Thyroid gland (tissue), 4 donors: ENCODE measurements at regions not wholly inside any gene's neighbourhood (a gene's known extent, or its start where the extent isn't known, plus 50 kb on each side); places are given as distances from the start of the nearest gene placed in this dataset.
A peak's percentile ranks its signal among the peaks of the same experiment; 100 is the strongest.

Source experiments
- DNase-seq, 2 donors: peaks; one replicate each; pipeline ENCODE4 v3.0.0-alpha.2; 2019
- H3K27ac ChIP-seq, 3 donors: fragments of 200-600 bp; sonication (generic); 1 replicate in 2 of 3; 2 replicates in 1 of 3; pipeline ENCODE4 v1.5.1; 2016 to 2019; ENCODE audit warnings: mild to moderate bottlenecking in 1 of 3, moderate library complexity in 1 of 3
- H3K27me3 ChIP-seq: fragments of 200-600 bp; sonication (generic); one replicate; pipeline ENCODE4 v1.5.1; 2019
- H3K36me3 ChIP-seq, 2 donors: fragments of 200-600 bp; sonication (generic); one replicate each; pipeline ENCODE4 v1.5.1; 2016 to 2019
- H3K4me1 ChIP-seq, 2 donors: fragments of 200-600 bp; sonication (generic); one replicate each; pipeline ENCODE4 v1.5.1; 2017 to 2019
- H3K4me3 ChIP-seq, 3 donors: fragments of 200-600 bp; sonication (generic); replicated peaks in 1 of 3; 1 replicate in 2 of 3; 2 replicates in 1 of 3; pipeline ENCODE4 v1.5.1; 2016; ENCODE audit warnings: mild to moderate bottlenecking in 1 of 3
- H3K9me3 ChIP-seq: fragments of 200-600 bp; sonication (generic); one replicate; pipeline ENCODE4 v1.5.1; 2017
- POLR2A ChIP-seq, 2 donors: fragments of 450-650 bp; IDR thresholded peaks; one replicate each; pipeline ENCODE4 v1.6.1; 2017; ENCODE audit warnings: antibody characterized with exemption in 2 of 2, mild to moderate bottlenecking in 2 of 2, moderate library complexity in 1 of 2
- WGBS, 2 donors: methylation state at CpG; one replicate each; pipeline ENCODE4 v1.1.5; 2017; 5-methylcytosine and 5-hydroxymethylcytosine counted together
- intact Hi-C: fragments of 100-400 bp; cut with DNase I; formaldehyde crosslinking; loops from one replicate; pipeline ENCODE4 v1.15.1; 2023
- TF ChIP-seq, protein P1 (sequence below), 6 experiments: fragments of 200-600 bp in 3 of 6; fragments of 450-650 bp in 3 of 6; sonication (generic) in 3 of 6; IDR thresholded peaks; one replicate each; pipeline ENCODE4 v1.5.1; 2016 to 2019; ENCODE audit warnings: antibody characterized with exemption in 6 of 6, mild to moderate bottlenecking in 2 of 6, inconsistent platforms in 1 of 6, moderate library complexity in 1 of 6

DNA sequence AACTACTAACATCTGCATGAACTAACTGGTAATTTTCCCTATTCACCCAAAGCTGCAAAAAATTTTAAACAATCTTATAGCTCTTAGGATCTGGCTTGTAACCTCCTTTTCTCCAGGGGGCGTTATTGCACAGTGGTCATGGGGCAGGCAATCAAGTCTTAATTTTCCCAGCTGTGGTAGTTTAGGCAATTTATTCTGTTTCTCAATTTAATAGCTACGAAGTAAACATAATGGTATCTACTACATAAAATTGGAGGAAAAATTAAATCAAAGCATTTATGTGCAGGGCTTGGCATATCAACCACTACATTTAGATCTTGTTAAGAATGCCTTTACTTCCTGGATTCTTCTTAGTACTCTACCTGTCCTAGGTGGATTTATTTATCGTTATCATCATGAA lies 137.4 kb upstream of the GUCY1A1 start:
- H3K27me3 ChIP-seq = no peaks in the 10 kb centered on the region
- DNase-seq = no peak
- WGBS, 2 donors = 60 to 68% methylated on average over 3 of the region's 3 CpGs
- H3K36me3 ChIP-seq = no peaks in the 10 kb centered on the region
- TF ChIP-seq, protein P1, sequence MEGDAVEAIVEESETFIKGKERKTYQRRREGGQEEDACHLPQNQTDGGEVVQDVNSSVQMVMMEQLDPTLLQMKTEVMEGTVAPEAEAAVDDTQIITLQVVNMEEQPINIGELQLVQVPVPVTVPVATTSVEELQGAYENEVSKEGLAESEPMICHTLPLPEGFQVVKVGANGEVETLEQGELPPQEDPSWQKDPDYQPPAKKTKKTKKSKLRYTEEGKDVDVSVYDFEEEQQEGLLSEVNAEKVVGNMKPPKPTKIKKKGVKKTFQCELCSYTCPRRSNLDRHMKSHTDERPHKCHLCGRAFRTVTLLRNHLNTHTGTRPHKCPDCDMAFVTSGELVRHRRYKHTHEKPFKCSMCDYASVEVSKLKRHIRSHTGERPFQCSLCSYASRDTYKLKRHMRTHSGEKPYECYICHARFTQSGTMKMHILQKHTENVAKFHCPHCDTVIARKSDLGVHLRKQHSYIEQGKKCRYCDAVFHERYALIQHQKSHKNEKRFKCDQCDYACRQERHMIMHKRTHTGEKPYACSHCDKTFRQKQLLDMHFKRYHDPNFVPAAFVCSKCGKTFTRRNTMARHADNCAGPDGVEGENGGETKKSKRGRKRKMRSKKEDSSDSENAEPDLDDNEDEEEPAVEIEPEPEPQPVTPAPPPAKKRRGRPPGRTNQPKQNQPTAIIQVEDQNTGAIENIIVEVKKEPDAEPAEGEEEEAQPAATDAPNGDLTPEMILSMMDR (IDR thresholded peaks at IDR 0.05) = peak in 1 of 6 experiments; percentile 26
- TF ChIP-seq POLR2A (IDR thresholded peaks at IDR 0.05) = no peak
- no peak overlapping the region for H3K27ac ChIP-seq
- H3K9me3 ChIP-seq = no peaks in the 10 kb centered on the region
- H3K4me3 ChIP-seq = no peak overlapping the region
- intact Hi-C loops = loop anchor here (10.0 kb wide), 1 partner anchor 256 kb away; no protein-coding TSS in a partner anchor
- H3K4me1 ChIP-seq = no peaks in the 10 kb centered on the region

DNA sequence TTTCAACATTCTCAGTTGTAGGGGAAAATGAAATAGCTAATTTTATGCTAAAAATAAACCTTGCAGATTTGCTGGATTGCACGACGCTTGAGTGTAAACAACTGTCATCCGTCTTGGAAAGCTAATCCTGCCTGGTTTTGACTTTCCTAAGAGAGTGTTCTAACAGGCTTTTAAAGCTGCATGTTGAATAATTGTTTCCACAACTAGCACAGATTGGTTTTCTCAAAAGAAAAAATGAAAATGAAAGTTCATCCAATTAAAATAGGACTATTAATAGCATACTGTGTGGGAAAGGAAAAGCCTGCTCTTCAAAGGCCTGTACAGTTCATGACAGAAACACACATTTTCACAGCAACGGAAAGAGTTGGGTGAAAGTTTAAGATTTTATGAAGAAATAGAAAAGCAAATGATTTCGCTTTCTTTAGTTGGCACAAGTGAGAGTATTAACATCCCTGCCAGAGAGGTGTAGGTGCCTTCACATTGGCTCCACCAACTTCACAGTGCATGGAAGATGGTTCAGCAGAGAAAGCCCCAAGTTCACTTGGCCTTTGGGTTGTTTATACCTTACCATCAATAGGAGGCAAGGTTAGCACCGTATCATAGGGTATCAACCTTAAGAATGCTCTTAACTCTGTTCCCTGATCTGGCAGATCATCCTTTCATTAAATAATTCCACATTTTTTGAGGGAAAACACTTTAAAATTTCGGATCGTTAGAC lies 140.0 kb upstream of the GUCY1A1 start:
- Histone ChIP-seq H3K4me3 (no peak overlapping the region), H3K4me1 (no peaks in the 10 kb centered on the region), H3K9me3 (no peaks in the 10 kb centered on the region)

DNA sequence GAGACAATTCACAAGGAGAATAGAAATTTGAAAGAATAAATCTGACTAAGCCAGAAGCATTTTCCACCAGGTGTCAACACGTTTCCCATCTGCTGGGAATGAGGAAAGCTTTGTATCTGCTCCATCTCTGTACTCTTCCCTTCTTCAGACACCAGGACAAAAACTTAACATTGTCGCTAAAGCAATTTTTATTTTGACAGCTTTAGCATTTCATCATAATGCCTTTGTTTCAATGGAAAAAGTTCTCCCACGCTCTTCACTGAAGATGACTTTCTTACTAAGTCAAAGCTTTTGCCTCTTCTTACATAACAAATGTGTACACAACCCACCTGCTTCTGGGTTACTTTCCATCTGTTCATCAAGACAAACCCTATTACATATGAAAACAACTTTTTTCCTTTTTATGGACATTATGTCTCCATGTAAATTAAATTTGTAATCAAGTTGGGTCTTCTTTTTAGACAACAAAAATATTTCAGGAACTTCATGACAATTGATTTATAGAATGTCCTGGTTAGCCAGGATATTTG lies 141.7 kb upstream of the GUCY1A1 start:
- TF ChIP-seq, protein P1 (IDR thresholded peaks at IDR 0.05) = no peak
- TF ChIP-seq POLR2A (IDR thresholded peaks at IDR 0.05) = no peak
- Histone ChIP-seq H3K27me3 (no peaks in the 10 kb centered on the region), H3K36me3 (no peaks in the 10 kb centered on the region), H3K9me3 (no peaks in the 10 kb centered on the region), H3K27ac (no peak overlapping the region), H3K4me1 (no peaks in the 10 kb centered on the region), H3K4me3 (no peak overlapping the region)
- WGBS, 2 donors = 89 to 91% methylated on average over 3 of the region's 3 CpGs
- DNase-seq = no peak
- intact Hi-C loops = loop anchor here (10.0 kb wide), 1 partner anchor 260 kb away; no protein-coding TSS in a partner anchor

More for the DNA sequence above, 140.0 kb upstream of the GUCY1A1 start:
- DNase-seq = no peak
- Histone ChIP-seq H3K27me3 (no peaks in the 10 kb centered on the region), H3K36me3 (no peaks in the 10 kb centered on the region), H3K27ac (peak overlapping the region in 1 of 3 donors; percentile 52)
- TF ChIP-seq POLR2A (IDR thresholded peaks at IDR 0.05) = no peak
- TF ChIP-seq, protein P1 (IDR thresholded peaks at IDR 0.05) = no peak
- intact Hi-C loops = loop anchor here (10.0 kb wide), 1 partner anchor 258 kb away; no protein-coding TSS in a partner anchor
- WGBS, 2 donors = 58 to 68% methylated on average over 8 of the region's 8 CpGs

DNA sequence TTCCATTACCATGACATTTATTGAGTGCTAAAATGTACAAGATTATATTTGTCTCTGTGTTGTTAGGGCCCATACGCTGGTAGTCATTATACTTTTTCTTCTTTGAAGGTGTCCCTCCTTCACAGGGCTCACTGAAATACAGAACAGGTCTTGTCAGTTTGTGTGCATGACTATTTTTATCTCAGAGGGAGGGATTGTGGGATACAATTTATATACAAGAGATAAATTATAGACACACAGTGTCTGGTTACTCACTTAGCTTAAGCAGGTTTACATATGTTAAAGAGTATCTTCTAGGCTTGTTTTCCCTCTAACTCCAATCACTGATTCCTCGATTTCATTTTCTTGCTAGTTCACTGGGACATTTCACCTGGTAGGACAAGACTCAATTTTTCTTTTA lies 143.3 kb upstream of the GUCY1A1 start:
- no peaks in the 10 kb centered on the region for H3K36me3 ChIP-seq
- no peaks in the 10 kb centered on the region for H3K4me1 ChIP-seq
- no peak overlapping the region for H3K4me3 ChIP-seq
- H3K9me3 ChIP-seq = no peaks in the 10 kb centered on the region
- TF ChIP-seq POLR2A (IDR thresholded peaks at IDR 0.05) = no peak
- TF ChIP-seq, protein P1 (IDR thresholded peaks at IDR 0.05) = no peak
- H3K27ac ChIP-seq = no peak overlapping the region
- DNase-seq = no peak
- H3K27me3 ChIP-seq = no peaks in the 10 kb centered on the region
- 75 to 86% methylated on average over 2 of the region's 2 CpGs for WGBS, 2 donors
- intact Hi-C loops = loop anchor here (10.0 kb wide), 1 partner anchor 261 kb away; no protein-coding TSS in a partner anchor

DNA sequence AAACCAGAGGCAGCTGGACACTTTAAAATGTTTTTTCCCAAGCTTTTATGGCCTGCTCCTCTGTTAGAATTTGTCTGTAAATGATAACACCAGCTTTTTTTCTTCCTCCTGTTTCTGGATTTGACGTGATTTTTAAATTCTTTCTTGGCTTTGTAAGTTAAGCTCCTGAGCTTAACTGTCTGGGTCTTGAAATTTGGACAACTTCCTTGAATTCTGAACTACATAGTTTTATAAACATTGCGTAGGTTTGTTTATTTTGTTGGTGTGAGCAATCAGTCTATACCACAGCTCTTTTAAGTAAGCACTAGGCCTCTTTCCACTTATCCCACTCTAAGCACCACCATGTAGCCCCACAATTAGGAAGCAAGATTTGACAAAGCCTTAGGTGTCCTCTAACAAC lies 144.4 kb upstream of the GUCY1A1 start:
- Histone ChIP-seq H3K27ac (no peak overlapping the region), H3K27me3 (no peaks in the 10 kb centered on the region), H3K4me3 (no peak overlapping the region), H3K36me3 (no peaks in the 10 kb centered on the region), H3K9me3 (no peaks in the 10 kb centered on the region), H3K4me1 (no peaks in the 10 kb centered on the region)
- WGBS, 2 donors = 51 to 58% methylated on average over 2 of the region's 2 CpGs
- intact Hi-C loops = loop anchor here (10.0 kb wide), 1 partner anchor 263 kb away; no protein-coding TSS in a partner anchor
- TF ChIP-seq POLR2A (IDR thresholded peaks at IDR 0.05) = no peak
- TF ChIP-seq, protein P1 (IDR thresholded peaks at IDR 0.05) = no peak
- no peak for DNase-seq
